PC-9 (cell line): ENCODE measurements at regions not wholly inside any gene's neighbourhood (a gene's known extent, or its start where the extent isn't known, plus 50 kb on each side); places are given as distances from the start of the nearest gene placed in this dataset.

Experiments
- BruUV-seq: library from RNA; stranded (reverse); fragments of 400-500 nt; replicated peaks from 2 replicates; lab custom pipeline; 2021; lab: Mats Ljungman, UMichigan
- CTCF ChIA-PET: fragments of 300-600 bp; sonication (Branson Sonifier 250); formaldehyde crosslinking; loops from one replicate; lab custom pipeline; 2022; ENCODE audit warnings: antibody characterized with exemption; lab: Charles Lee
- POLR2A ChIA-PET: fragments of 300-600 bp; sonication (Branson Sonifier 250); formaldehyde crosslinking; loops from one replicate; lab custom pipeline; 2022; ENCODE audit warnings: antibody characterized with exemption; ENCODE audit not compliant: unreplicated experiment; lab: Charles Lee
- DNase-seq, 2 experiments: peaks; one replicate each; pipeline versions ENCODE4 v3.0.0 to v3.0.0-alpha.2; 2015 to 2022; ENCODE audit warnings: mixed read lengths in 1 of 2
- H2AFZ ChIP-seq: fragments of 200-600 bp; sonication (generic); 2 replicates; pipeline ENCODE4 v1.8.1; 2017; ENCODE audit warnings: antibody characterized with exemption
- H3F3A ChIP-seq: fragments of 200-600 bp; sonication (generic); 2 replicates; pipeline ENCODE4 v1.8.1; 2017; ENCODE audit warnings: antibody characterized with exemption, mild to moderate bottlenecking, low read depth; ENCODE audit not compliant: insufficient read depth
- H3K27ac ChIP-seq: fragments of 200-600 bp; sonication (generic); 2 replicates; pipeline ENCODE4 v1.6.1; 2016; ENCODE audit warnings: mixed run types
- H3K27me3 ChIP-seq: fragments of 200-600 bp; sonication (generic); 2 replicates; pipeline ENCODE4 v1.6.1; 2016; ENCODE audit warnings: low read depth, mixed run types; ENCODE audit not compliant: insufficient read depth
- H3K36me3 ChIP-seq: fragments of 200-600 bp; sonication (generic); 2 replicates; pipeline ENCODE4 v1.6.1; 2016; ENCODE audit warnings: low read depth, mixed run types
- H3K4me1 ChIP-seq: fragments of 200-600 bp; sonication (generic); replicated peaks from 2 replicates; pipeline ENCODE4 v1.6.1; 2016; ENCODE audit warnings: mixed run types; ENCODE audit not compliant: insufficient read depth
- H3K4me2 ChIP-seq: fragments of 200-600 bp; sonication (generic); 2 replicates; pipeline ENCODE4 v1.6.1; 2017; ENCODE audit warnings: mixed run types
- H3K4me3 ChIP-seq: fragments of 200-600 bp; sonication (generic); 2 replicates; pipeline ENCODE4 v1.6.1; 2016; ENCODE audit warnings: mixed run types
- H3K79me2 ChIP-seq: fragments of 200-600 bp; sonication (generic); 2 replicates; pipeline ENCODE4 v1.6.1; 2017; ENCODE audit warnings: low read depth, mixed run types
- H3K9me2 ChIP-seq: fragments of 200-600 bp; sonication (generic); 2 replicates; pipeline ENCODE4 v1.8.1; 2017; ENCODE audit warnings: mild to moderate bottlenecking; ENCODE audit not compliant: insufficient read depth
- H3K9me3 ChIP-seq: fragments of 200-600 bp; sonication (generic); 2 replicates; pipeline ENCODE4 v1.8.1; 2016; ENCODE audit warnings: low read depth; ENCODE audit not compliant: insufficient read depth
- H4K20me1 ChIP-seq: fragments of 200-600 bp; sonication (generic); 2 replicates; pipeline ENCODE4 v1.8.1; 2017; ENCODE audit not compliant: insufficient read depth
- EZH2 ChIP-seq: fragments of 200-600 bp; sonication (generic); IDR thresholded peaks from 2 replicates; pipeline ENCODE4 v1.8.0; 2017; ENCODE audit warnings: antibody characterized with exemption, low read depth
- intact Hi-C: fragments of 100-400 bp; cut with micrococcal nuclease; formaldehyde crosslinking; loops from one replicate; pipeline ENCODE4 v1.10.0; 2022; ENCODE audit not compliant: unreplicated experiment
- TF ChIP-seq, protein P1 (sequence below): fragments of 200-600 bp; sonication (generic); conservative IDR thresholded peaks from 2 replicates; pipeline ENCODE4 v1.6.1; 2017; ENCODE audit warnings: mixed run types, antibody characterized with exemption, mild to moderate bottlenecking, moderate library complexity

DNA sequence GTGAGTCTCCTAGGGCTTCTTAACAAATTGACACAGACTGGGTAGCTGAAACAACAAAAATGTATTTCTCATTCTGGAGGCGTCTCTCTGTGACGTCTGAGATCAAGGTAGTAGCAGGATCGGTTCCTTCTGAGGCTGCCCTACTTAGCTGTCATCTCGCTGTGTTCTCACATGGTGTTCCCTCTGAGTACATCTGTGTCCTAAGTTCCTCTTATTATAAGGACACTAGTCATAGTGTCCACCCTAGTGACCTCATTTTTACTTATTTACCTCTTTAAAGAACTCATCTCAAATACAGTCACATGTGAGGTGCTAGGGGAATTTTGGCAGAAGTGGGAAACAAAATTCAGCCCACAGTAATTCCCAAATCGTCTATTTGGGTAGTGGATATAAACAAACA is 529.1 kb downstream of the NPIPA7 start:
- no peaks in the 10 kb centered on the region for H3K4me1 ChIP-seq
- no peak overlapping the region for H3K27ac ChIP-seq
- H3K4me2 ChIP-seq = no peak overlapping the region
- no peaks in the 10 kb centered on the region for H3F3A ChIP-seq
- H3K4me3 ChIP-seq = no peak overlapping the region
- no peak overlapping the region for H2AFZ ChIP-seq
- no TSS peak for BruUV-seq
- H3K9me3 ChIP-seq = no peaks in the 10 kb centered on the region
- no peaks in the 10 kb centered on the region for H4K20me1 ChIP-seq
- DNase-seq = no peak
- POLR2A ChIA-PET = no interaction called here
- CTCF ChIA-PET = no interaction called here
- no peaks in the 10 kb centered on the region for H3K9me2 ChIP-seq
- TF ChIP-seq EZH2 = no peak
- TF ChIP-seq, protein P1, sequence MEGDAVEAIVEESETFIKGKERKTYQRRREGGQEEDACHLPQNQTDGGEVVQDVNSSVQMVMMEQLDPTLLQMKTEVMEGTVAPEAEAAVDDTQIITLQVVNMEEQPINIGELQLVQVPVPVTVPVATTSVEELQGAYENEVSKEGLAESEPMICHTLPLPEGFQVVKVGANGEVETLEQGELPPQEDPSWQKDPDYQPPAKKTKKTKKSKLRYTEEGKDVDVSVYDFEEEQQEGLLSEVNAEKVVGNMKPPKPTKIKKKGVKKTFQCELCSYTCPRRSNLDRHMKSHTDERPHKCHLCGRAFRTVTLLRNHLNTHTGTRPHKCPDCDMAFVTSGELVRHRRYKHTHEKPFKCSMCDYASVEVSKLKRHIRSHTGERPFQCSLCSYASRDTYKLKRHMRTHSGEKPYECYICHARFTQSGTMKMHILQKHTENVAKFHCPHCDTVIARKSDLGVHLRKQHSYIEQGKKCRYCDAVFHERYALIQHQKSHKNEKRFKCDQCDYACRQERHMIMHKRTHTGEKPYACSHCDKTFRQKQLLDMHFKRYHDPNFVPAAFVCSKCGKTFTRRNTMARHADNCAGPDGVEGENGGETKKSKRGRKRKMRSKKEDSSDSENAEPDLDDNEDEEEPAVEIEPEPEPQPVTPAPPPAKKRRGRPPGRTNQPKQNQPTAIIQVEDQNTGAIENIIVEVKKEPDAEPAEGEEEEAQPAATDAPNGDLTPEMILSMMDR = no peak
- intact Hi-C loops = no loop called here
- no peaks in the 10 kb centered on the region for H3K79me2 ChIP-seq
- H3K27me3 ChIP-seq = no peaks in the 10 kb centered on the region
- H3K36me3 ChIP-seq = no peaks in the 10 kb centered on the region

DNA sequence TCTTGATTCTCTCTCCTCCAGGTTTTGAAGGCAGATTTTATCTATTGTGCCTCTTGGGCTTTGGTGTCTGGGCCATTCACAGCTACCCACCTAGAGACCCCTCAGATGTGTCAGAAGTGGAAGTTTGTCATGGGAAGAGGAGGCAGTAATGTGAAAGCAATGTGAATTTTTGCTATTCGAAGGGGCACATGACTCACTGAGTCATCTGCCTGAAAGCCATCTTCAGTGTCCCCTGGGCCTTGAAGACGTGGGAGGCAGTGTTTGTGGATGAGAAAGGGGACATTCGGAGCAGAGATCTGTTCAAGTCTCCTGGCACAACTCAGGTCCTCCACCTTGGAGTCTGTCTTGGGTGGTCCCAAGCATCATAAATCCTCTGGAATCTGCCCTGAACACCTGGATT is 530.2 kb downstream of the NPIPA7 start:
- no peak overlapping the region for H3K27ac ChIP-seq
- H2AFZ ChIP-seq = no peak overlapping the region
- H3K9me2 ChIP-seq = no peaks in the 10 kb centered on the region
- H3K4me2 ChIP-seq = no peak overlapping the region
- TF ChIP-seq, protein P1 = no peak
- TF ChIP-seq EZH2 = no peak
- ChIA-PET CTCF (no interaction called here), POLR2A (no interaction called here)
- intact Hi-C loops = no loop called here
- no peak overlapping the region for H3K4me3 ChIP-seq
- H4K20me1 ChIP-seq = no peaks in the 10 kb centered on the region
- no peaks in the 10 kb centered on the region for H3K79me2 ChIP-seq
- no peaks in the 10 kb centered on the region for H3K27me3 ChIP-seq
- DNase-seq = no peak
- no peaks in the 10 kb centered on the region for H3K4me1 ChIP-seq
- no peaks in the 10 kb centered on the region for H3K36me3 ChIP-seq
- BruUV-seq = no TSS peak
- H3F3A ChIP-seq = no peaks in the 10 kb centered on the region
- H3K9me3 ChIP-seq = no peaks in the 10 kb centered on the region

DNA sequence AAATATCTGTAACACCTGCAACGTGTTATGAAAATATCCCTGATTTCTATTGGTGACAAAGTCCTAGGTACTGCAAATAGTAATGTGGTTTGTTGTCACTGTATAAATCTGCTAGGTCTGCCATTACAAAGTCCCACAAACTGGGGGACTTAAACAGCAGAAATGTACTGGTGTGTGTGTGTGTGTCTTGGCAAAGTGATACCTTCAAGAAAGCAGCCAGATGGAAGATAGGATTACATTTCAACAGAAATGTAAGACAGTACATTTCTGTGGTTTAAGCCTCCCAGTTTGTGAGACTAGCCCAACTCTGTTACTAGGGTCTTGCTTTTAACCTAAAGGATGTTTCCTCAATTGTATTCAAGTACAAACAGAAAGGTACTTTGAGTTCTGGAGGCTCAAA is 531.7 kb downstream of the NPIPA7 start:
- H3K27me3 ChIP-seq = no peaks in the 10 kb centered on the region
- H3K4me1 ChIP-seq = no peaks in the 10 kb centered on the region
- intact Hi-C loops = no loop called here
- no peaks in the 10 kb centered on the region for H3K9me2 ChIP-seq
- H3K79me2 ChIP-seq = no peaks in the 10 kb centered on the region
- no peak overlapping the region for H2AFZ ChIP-seq
- CTCF ChIA-PET = no interaction called here
- TF ChIP-seq, protein P1 = no peak
- no peak for TF ChIP-seq EZH2
- POLR2A ChIA-PET = no interaction called here
- H3K36me3 ChIP-seq = no peaks in the 10 kb centered on the region
- no peak overlapping the region for H3K4me2 ChIP-seq
- H4K20me1 ChIP-seq = no peaks in the 10 kb centered on the region
- H3K27ac ChIP-seq = no peak overlapping the region
- H3K9me3 ChIP-seq = no peaks in the 10 kb centered on the region
- DNase-seq = no peak
- no TSS peak for BruUV-seq
- H3K4me3 ChIP-seq = no peak overlapping the region
- H3F3A ChIP-seq = no peaks in the 10 kb centered on the region
